Ovary (tissue), 3 donors: ENCODE measurements at regions not wholly inside any gene's neighbourhood (a gene's known extent, or its start where the extent isn't known, plus 50 kb on each side); places are given as distances from the start of the nearest gene placed in this dataset.

Source experiments
- EP300 ChIP-seq: sonication (generic); formaldehyde crosslinking; IDR thresholded peaks from one replicate; pipeline ENCODE4 v1.6.1; 2017; ENCODE audit warnings: antibody characterized with exemption
- TF ChIP-seq, protein P1 (sequence below), 3 donors: fragments of 450-650 bp in 2 of 3; fragments of 200-600 bp in 1 of 3; IDR thresholded peaks; one replicate each; pipeline versions ENCODE4 v1.5.1 to v1.8.0; 2016 to 2022; ENCODE audit warnings: antibody characterized with exemption in 3 of 3, mild to moderate bottlenecking in 1 of 3
- donor health status: DM: no; HTN: no; CAD: no.

DNA sequence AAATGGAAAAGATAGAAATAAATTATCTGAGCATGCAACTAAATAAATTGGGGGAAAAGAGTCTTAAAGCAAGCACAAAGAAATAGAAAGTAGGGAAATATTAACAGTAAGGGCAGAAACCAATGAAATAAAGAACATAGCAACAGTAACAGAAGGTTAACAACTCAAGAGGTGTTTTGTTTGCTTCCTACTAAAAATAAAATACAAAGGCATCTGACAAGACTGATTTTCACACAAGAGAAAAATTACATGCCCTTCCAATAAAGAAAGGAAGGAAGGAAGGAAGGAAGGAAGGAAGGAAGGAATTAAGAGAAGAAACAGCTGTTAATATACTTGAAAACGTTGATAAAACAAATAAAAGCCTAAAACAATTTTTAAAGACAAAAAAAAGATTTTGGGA, 240.2 kb downstream of the SEC16B start:
- TF ChIP-seq, protein P1, sequence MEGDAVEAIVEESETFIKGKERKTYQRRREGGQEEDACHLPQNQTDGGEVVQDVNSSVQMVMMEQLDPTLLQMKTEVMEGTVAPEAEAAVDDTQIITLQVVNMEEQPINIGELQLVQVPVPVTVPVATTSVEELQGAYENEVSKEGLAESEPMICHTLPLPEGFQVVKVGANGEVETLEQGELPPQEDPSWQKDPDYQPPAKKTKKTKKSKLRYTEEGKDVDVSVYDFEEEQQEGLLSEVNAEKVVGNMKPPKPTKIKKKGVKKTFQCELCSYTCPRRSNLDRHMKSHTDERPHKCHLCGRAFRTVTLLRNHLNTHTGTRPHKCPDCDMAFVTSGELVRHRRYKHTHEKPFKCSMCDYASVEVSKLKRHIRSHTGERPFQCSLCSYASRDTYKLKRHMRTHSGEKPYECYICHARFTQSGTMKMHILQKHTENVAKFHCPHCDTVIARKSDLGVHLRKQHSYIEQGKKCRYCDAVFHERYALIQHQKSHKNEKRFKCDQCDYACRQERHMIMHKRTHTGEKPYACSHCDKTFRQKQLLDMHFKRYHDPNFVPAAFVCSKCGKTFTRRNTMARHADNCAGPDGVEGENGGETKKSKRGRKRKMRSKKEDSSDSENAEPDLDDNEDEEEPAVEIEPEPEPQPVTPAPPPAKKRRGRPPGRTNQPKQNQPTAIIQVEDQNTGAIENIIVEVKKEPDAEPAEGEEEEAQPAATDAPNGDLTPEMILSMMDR (IDR thresholded peaks at IDR 0.05): no peak
- TF ChIP-seq EP300: no peak
